Neural progenitor cell (in vitro differentiated cells): ENCODE measurements at regions not wholly inside any gene's neighbourhood (a gene's known extent, or its start where the extent isn't known, plus 50 kb on each side); places are given as distances from the start of the nearest gene placed in this dataset.

Experiments used
- EZH2phosphoT487 ChIP-seq: fragments of 200-600 bp; sonication (generic); IDR thresholded peaks from 2 replicates; pipeline ENCODE4 v1.6.1; 2017; ENCODE audit warnings: antibody characterized with exemption
- TF ChIP-seq, protein P1 (sequence below): fragments of 200-600 bp; sonication (generic); IDR thresholded peaks from 2 replicates; pipeline ENCODE4 v1.5.1; 2017; ENCODE audit warnings: antibody characterized with exemption, mild to moderate bottlenecking

DNA sequence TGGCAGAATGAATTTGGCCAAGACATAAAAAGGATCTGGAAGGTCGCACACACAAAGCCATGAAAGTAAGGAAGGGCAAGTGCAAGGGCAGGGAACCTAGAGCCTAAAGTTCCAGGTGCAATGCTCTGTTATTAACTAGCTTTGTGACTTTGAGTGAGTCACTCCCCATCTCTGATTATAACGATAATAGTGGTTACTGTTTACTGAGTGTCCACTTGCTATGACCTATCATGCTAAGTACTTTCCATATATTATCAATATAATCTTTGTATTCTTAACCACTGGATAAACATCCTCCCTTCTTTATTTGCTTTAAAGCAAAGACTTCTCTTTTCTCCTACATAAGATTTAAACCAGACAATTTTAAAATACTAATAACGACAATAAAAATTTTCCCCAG lies 504.6 kb upstream of the BRINP1 start:
- TF ChIP-seq, protein P1, sequence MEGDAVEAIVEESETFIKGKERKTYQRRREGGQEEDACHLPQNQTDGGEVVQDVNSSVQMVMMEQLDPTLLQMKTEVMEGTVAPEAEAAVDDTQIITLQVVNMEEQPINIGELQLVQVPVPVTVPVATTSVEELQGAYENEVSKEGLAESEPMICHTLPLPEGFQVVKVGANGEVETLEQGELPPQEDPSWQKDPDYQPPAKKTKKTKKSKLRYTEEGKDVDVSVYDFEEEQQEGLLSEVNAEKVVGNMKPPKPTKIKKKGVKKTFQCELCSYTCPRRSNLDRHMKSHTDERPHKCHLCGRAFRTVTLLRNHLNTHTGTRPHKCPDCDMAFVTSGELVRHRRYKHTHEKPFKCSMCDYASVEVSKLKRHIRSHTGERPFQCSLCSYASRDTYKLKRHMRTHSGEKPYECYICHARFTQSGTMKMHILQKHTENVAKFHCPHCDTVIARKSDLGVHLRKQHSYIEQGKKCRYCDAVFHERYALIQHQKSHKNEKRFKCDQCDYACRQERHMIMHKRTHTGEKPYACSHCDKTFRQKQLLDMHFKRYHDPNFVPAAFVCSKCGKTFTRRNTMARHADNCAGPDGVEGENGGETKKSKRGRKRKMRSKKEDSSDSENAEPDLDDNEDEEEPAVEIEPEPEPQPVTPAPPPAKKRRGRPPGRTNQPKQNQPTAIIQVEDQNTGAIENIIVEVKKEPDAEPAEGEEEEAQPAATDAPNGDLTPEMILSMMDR, result no peak
- TF ChIP-seq EZH2phosphoT487, result no peak
